Lower leg skin (tissue), 3 donors: ENCODE measurements at regions not wholly inside any gene's neighbourhood (a gene's known extent, or its start where the extent isn't known, plus 50 kb on each side); places are given as distances from the start of the nearest gene placed in this dataset.
"Not testable (repeated sequence)": the region's sequence is repeated elsewhere in the genome, so short reads cannot be mapped to it uniquely, and the experiment has no call there.

ENCODE experiments used
- POLR2A ChIP-seq, 2 donors: fragments of 450-650 bp; IDR thresholded peaks; one replicate each; pipeline ENCODE4 v1.6.1; 2016 to 2017; ENCODE audit warnings: antibody characterized with exemption in 2 of 2, mild to moderate bottlenecking in 1 of 2, moderate library complexity in 1 of 2
- TF ChIP-seq, protein P1 (sequence below), 3 donors: fragments of 450-650 bp; IDR thresholded peaks; one replicate each; pipeline ENCODE4 v1.5.1; 2016; ENCODE audit warnings: antibody characterized with exemption in 3 of 3, mild to moderate bottlenecking in 3 of 3, moderate library complexity in 2 of 3

DNA sequence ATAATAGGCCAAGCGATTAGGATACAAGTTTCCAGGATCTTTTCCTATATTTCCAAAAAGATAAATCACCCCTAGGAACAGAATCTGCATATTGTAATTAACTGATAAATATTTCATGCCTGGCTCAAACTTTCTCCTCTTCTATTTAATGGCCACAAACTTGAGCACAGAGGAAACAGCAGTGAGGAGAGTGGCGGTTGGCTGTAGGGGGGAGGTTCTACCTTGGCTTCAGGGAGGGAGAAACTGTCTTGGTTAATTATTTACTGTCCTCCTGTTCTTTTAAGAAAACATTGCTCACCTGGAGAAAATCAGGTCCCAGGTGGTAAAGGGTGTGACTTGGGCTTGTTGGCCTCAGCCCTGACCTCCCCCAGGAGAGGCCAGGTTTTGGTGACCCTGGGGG, 682.5 kb downstream of the SPATA31A7 start:
- TF ChIP-seq, protein P1, sequence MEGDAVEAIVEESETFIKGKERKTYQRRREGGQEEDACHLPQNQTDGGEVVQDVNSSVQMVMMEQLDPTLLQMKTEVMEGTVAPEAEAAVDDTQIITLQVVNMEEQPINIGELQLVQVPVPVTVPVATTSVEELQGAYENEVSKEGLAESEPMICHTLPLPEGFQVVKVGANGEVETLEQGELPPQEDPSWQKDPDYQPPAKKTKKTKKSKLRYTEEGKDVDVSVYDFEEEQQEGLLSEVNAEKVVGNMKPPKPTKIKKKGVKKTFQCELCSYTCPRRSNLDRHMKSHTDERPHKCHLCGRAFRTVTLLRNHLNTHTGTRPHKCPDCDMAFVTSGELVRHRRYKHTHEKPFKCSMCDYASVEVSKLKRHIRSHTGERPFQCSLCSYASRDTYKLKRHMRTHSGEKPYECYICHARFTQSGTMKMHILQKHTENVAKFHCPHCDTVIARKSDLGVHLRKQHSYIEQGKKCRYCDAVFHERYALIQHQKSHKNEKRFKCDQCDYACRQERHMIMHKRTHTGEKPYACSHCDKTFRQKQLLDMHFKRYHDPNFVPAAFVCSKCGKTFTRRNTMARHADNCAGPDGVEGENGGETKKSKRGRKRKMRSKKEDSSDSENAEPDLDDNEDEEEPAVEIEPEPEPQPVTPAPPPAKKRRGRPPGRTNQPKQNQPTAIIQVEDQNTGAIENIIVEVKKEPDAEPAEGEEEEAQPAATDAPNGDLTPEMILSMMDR (IDR thresholded peaks at IDR 0.05), result not testable (repeated sequence)
- not testable (repeated sequence) for TF ChIP-seq POLR2A (IDR thresholded peaks at IDR 0.05)
